NB4 (cell line): ENCODE measurements at regions not wholly inside any gene's neighbourhood (a gene's known extent, or its start where the extent isn't known, plus 50 kb on each side); places are given as distances from the start of the nearest gene placed in this dataset.

Source experiments
- DNase-seq: peaks from one replicate; pipeline ENCODE4 v3.0.0; 2010; ENCODE audit warnings: low read depth
- H3K4me3 ChIP-seq: one replicate; pipeline ENCODE4 v1.5.1; 2011; ENCODE audit warnings: mild to moderate bottlenecking, low read depth, low read length, moderate library complexity
- MYC ChIP-seq: IDR thresholded peaks from 2 replicates; pipeline ENCODE4 v1.6.1; 2011; ENCODE audit warnings: low read depth, low read length
- POLR2A ChIP-seq: IDR thresholded peaks from 2 replicates; pipeline ENCODE4 v1.6.1; 2011; ENCODE audit warnings: mild to moderate bottlenecking; ENCODE audit not compliant: insufficient read length; ENCODE audit errors: extremely low read depth
- TF ChIP-seq, protein P1 (sequence below): IDR thresholded peaks from 2 replicates; pipeline ENCODE4 v1.6.1; 2011; ENCODE audit warnings: low read depth, low read length
- TF ChIP-seq, protein P2 (sequence below): IDR thresholded peaks from one replicate; pipeline ENCODE4 v1.5.1; 2012; ENCODE audit warnings: low read depth, low read length

- TF ChIP-seq, protein P1, sequence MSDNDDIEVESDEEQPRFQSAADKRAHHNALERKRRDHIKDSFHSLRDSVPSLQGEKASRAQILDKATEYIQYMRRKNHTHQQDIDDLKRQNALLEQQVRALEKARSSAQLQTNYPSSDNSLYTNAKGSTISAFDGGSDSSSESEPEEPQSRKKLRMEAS, result no peak
- no peak for TF ChIP-seq MYC
- no peak for TF ChIP-seq POLR2A
- TF ChIP-seq, protein P2, sequence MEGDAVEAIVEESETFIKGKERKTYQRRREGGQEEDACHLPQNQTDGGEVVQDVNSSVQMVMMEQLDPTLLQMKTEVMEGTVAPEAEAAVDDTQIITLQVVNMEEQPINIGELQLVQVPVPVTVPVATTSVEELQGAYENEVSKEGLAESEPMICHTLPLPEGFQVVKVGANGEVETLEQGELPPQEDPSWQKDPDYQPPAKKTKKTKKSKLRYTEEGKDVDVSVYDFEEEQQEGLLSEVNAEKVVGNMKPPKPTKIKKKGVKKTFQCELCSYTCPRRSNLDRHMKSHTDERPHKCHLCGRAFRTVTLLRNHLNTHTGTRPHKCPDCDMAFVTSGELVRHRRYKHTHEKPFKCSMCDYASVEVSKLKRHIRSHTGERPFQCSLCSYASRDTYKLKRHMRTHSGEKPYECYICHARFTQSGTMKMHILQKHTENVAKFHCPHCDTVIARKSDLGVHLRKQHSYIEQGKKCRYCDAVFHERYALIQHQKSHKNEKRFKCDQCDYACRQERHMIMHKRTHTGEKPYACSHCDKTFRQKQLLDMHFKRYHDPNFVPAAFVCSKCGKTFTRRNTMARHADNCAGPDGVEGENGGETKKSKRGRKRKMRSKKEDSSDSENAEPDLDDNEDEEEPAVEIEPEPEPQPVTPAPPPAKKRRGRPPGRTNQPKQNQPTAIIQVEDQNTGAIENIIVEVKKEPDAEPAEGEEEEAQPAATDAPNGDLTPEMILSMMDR, result no peak
- DNase-seq, result no peak
- no peak overlapping the region for H3K4me3 ChIP-seq
Measured at GRCh38 chr6:106790935-106791334, 161.6 kb downstream of the QRSL1 start.

- DNase-seq, result no peak
- H3K4me3 ChIP-seq, result no peak overlapping the region
- TF ChIP-seq, protein P2, result no peak
- TF ChIP-seq, protein P1, result no peak
Measured at GRCh38 chr6:106790149-106790770, 160.9 kb downstream of the QRSL1 start.

DNA sequence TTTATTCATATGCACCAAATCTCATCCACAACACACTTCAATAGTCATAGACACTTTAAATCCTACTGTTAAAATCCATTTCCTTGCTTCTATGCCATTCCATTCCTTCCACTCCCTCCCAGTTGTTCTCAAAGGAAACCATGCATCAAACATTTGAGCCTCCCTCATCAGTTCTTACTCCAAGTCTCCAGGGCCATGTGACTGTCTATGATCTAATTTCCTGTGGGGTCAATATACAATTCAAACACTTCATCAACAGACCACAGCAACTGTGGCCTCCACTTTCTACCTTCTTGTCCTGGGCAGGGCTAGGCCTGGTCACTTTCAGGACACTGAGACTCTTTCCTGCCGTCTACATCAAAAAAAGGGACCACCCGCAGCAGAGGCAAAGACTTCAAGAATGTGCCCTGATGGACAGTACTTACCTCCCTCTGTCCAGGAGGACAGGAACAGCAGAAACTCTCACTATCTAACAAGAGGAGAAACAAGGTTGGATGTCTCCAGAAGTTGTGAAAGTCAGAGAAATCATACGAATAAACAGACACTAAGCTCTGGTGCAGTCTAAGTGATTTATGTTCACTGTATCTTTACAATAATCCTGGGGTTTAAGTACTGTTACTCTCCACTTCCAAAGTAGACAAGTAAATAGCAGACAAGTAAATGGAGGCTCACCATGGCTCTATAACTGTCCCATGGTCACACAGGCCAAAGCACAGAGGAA is 160.2 kb downstream of the QRSL1 start:
- TF ChIP-seq POLR2A, result no peak
- TF ChIP-seq MYC, result no peak
- TF ChIP-seq, protein P2, result no peak
- no peak overlapping the region for H3K4me3 ChIP-seq
- no peak for DNase-seq

- DNase-seq, result no peak
- no peak overlapping the region for H3K4me3 ChIP-seq
- TF ChIP-seq POLR2A (no peak), MYC (no peak)
- TF ChIP-seq, protein P1, result no peak
- TF ChIP-seq, protein P2, result no peak
Measured at GRCh38 chr6:106788761-106789160, 159.4 kb downstream of the QRSL1 start.

DNA sequence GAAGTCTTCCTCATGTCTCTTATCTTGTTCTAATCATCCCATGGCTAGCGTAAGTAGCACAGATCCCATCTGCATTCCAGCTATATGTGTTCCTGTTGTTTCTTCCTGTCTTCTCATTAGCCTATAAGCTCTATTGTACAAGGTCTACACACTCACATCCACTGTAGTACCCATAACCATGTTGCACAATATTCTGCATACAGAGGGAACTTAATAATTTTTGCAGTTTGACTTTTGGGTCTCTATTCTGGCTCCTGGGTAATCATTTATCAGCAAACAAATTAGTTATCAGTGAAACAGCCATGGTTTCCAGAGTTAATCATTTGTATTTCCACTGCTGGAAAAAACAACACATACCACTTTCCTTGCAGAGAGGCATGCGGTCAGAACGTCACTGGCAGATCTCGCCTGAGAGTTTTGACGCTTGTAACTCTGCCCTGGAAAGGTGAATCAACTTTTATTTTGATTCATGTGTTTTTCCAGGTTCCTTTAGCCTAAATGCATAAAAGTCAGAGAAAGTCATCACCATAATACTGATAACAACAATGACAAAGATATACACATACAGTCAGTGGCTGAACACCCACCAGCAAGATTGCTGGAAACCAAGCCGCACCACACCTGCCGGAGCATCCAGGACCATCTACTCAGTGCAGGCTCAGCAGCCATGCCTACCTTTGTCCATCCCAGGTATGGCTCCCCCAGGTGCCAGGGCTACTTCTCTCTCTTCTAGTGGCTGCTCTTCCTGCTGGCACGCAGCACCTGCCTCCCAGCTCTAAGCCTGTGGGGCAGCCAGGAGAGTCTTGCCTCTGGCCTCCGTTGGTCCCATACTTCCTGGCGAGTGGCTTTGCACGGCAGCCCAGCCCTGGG is 158.2 kb downstream of the QRSL1 start:
- no peak overlapping the region for H3K4me3 ChIP-seq
- TF ChIP-seq, protein P2, result no peak
- TF ChIP-seq POLR2A (no peak), MYC (no peak)
- TF ChIP-seq, protein P1, result no peak
- no peak for DNase-seq
